ENCODE measurements at regions not wholly inside any gene's neighbourhood (a gene's known extent, or its start where the extent isn't known, plus 50 kb on each side); places are given as distances from the start of the nearest gene placed in this dataset.

- Histone ChIP-seq H3K27me3 (no peaks in the 10 kb centered on the region), H3K4me3 (ENCODE audit: low read depth, low read length) (no peak overlapping the region), H3K9me3 (no peaks in the 10 kb centered on the region), H3K36me3 (no peaks in the 10 kb centered on the region), H3K4me1 (no peaks in the 10 kb centered on the region)
- no peak for TF ChIP-seq CTCF (IDR thresholded peaks at IDR 0.05; ENCODE audit: low read depth, low read length)
- no peak for DNase-seq
Observed at GRCh38 chr12:58412461-58413060, 471.2 kb downstream of the ATP23 start.

- DNase-seq = no peak
- no peak for TF ChIP-seq CTCF (IDR thresholded peaks at IDR 0.05; ENCODE audit: low read depth, low read length)
- no peaks in the 10 kb centered on the region for H3K36me3 ChIP-seq
- no peaks in the 10 kb centered on the region for H3K27me3 ChIP-seq
- H3K4me1 ChIP-seq = no peaks in the 10 kb centered on the region
- H3K4me3 ChIP-seq (ENCODE audit: low read depth, low read length) = no peak overlapping the region
- no peaks in the 10 kb centered on the region for H3K9me3 ChIP-seq
Observed at GRCh38 chr12:58413794-58414193, 472.4 kb downstream of the ATP23 start.

GRCh38 chr12:58414398-58414871 lies 473.1 kb downstream of the ATP23 start:
- H3K4me3 ChIP-seq (ENCODE audit: low read depth, low read length) = no peak overlapping the region
- no peak for DNase-seq
- H3K27me3 ChIP-seq = no peaks in the 10 kb centered on the region
- H3K9me3 ChIP-seq = no peaks in the 10 kb centered on the region
- TF ChIP-seq CTCF (IDR thresholded peaks at IDR 0.05; ENCODE audit: low read depth, low read length) = no peak
- H3K4me1 ChIP-seq = no peaks in the 10 kb centered on the region
- H3K36me3 ChIP-seq = no peaks in the 10 kb centered on the region

GRCh38 chr12:58415716-58416115 lies 474.3 kb downstream of the ATP23 start:
- DNase-seq = no peak
- H3K9me3 ChIP-seq = no peaks in the 10 kb centered on the region
- no peak for TF ChIP-seq CTCF (IDR thresholded peaks at IDR 0.05; ENCODE audit: low read depth, low read length)
- H3K27me3 ChIP-seq = no peaks in the 10 kb centered on the region
- no peak overlapping the region for H3K4me3 ChIP-seq (ENCODE audit: low read depth, low read length)
- H3K36me3 ChIP-seq = no peaks in the 10 kb centered on the region
- no peaks in the 10 kb centered on the region for H3K4me1 ChIP-seq

GRCh38 chr12:58416236-58416635 lies 474.9 kb downstream of the ATP23 start:
- DNase-seq = no peak
- H3K4me1 ChIP-seq = no peaks in the 10 kb centered on the region
- no peaks in the 10 kb centered on the region for H3K36me3 ChIP-seq
- no peak for TF ChIP-seq CTCF (IDR thresholded peaks at IDR 0.05; ENCODE audit: low read depth, low read length)
- no peaks in the 10 kb centered on the region for H3K9me3 ChIP-seq
- no peak overlapping the region for H3K4me3 ChIP-seq (ENCODE audit: low read depth, low read length)
- no peaks in the 10 kb centered on the region for H3K27me3 ChIP-seq

GRCh38 chr12:58419196-58419760 lies 477.9 kb downstream of the ATP23 start:
- no peaks in the 10 kb centered on the region for H3K4me1 ChIP-seq
- no peaks in the 10 kb centered on the region for H3K36me3 ChIP-seq
- no peaks in the 10 kb centered on the region for H3K9me3 ChIP-seq
- TF ChIP-seq CTCF (IDR thresholded peaks at IDR 0.05; ENCODE audit: low read depth, low read length) = no peak
- no peaks in the 10 kb centered on the region for H3K27me3 ChIP-seq
- no peak overlapping the region for H3K4me3 ChIP-seq (ENCODE audit: low read depth, low read length)
- no peak for DNase-seq

Measured in BE2C (cell line).